Endothelial cell of umbilical vein (primary cell): ENCODE measurements at regions not wholly inside any gene's neighbourhood (a gene's known extent, or its start where the extent isn't known, plus 50 kb on each side); places are given as distances from the start of the nearest gene placed in this dataset.

Source experiments
- BruUV-seq: library from RNA; stranded (reverse); fragments of 400-500 nt; replicated peaks from 2 replicates; lab custom pipeline; 2021; lab: Mats Ljungman, UMichigan
- CTCF ChIA-PET: fragments of 300-600, 350-600 bp; sonication (Branson Sonifier 250); formaldehyde crosslinking; loops from one replicate; lab custom pipeline; 2021; ENCODE audit warnings: antibody characterized with exemption, inconsistent platforms; lab: Charles Lee
- POLR2A ChIA-PET: fragments of 300-600, 350-600 bp; sonication (Branson Sonifier 250); formaldehyde crosslinking; loops from one replicate; lab custom pipeline; 2021; ENCODE audit warnings: antibody characterized with exemption, inconsistent platforms; lab: Charles Lee
- DNase-seq: peaks from one replicate; pipeline ENCODE4 v3.0.0-alpha.2; 2011; ENCODE audit warnings: low read depth, low spot score
- FAIRE-seq: peaks from 2 replicates; lab custom pipeline; 2011; peaks lifted over from hg19 to GRCh38; lab: Jason Lieb, UNC
- H2AFZ ChIP-seq: 2 replicates; pipeline ENCODE4 v1.6.0; 2012; ENCODE audit warnings: low read depth, low read length, control low read depth, inconsistent platforms
- H3K27ac ChIP-seq: 2 replicates; pipeline ENCODE4 v1.5.1; 2011; ENCODE audit warnings: low read depth, mild to moderate bottlenecking, control low read depth, low read length, moderate library complexity; ENCODE audit not compliant: insufficient read depth
- H3K27me3 ChIP-seq, 2 experiments: 2 replicates each; pipeline versions ENCODE4 v1.6.0 to v1.6.1; 2011; ENCODE audit warnings: low read length in 2 of 2, mixed read lengths in 1 of 2; ENCODE audit not compliant: control insufficient read depth in 2 of 2, insufficient read depth in 2 of 2
- H3K36me3 ChIP-seq, 2 experiments: 2 replicates in 1 of 2; 3 replicates in 1 of 2; pipeline ENCODE4 v1.5.1; 2011; ENCODE audit warnings: low read length in 2 of 2, mild to moderate bottlenecking in 1 of 2, moderate library complexity in 1 of 2; ENCODE audit not compliant: control insufficient read depth in 2 of 2, insufficient read depth in 2 of 2; ENCODE audit errors: extremely low read depth in 1 of 2
- H3K4me1 ChIP-seq: 3 replicates; pipeline ENCODE4 v1.5.1; 2011; ENCODE audit warnings: mild to moderate bottlenecking, low read length; ENCODE audit not compliant: control insufficient read depth, insufficient read depth; ENCODE audit errors: extremely low read depth
- H3K4me2 ChIP-seq: 2 replicates; pipeline ENCODE4 v1.6.1; 2011; ENCODE audit warnings: low read length, control low read depth, mixed read lengths; ENCODE audit not compliant: insufficient read depth
- H3K4me3 ChIP-seq, 3 experiments: fragments of 200-600 bp in 1 of 3; sonication (generic), shearing (Covaris generic) in 1 of 3; replicated peaks in 1 of 3; 2 replicates each; pipeline ENCODE4 v1.5.1; 2011 to 2016; ENCODE audit warnings: control low read depth in 3 of 3, low read length in 3 of 3, mild to moderate bottlenecking in 2 of 3, inconsistent platforms in 1 of 3, low read depth in 1 of 3, moderate library complexity in 1 of 3; ENCODE audit not compliant: insufficient read depth in 1 of 3
- H3K79me2 ChIP-seq: 2 replicates; pipeline ENCODE4 v1.6.0; 2012; ENCODE audit warnings: low read length, inconsistent platforms; ENCODE audit not compliant: control insufficient read depth, insufficient read depth
- H3K9ac ChIP-seq: replicated peaks from 2 replicates; pipeline ENCODE3; 2011; ENCODE audit warnings: low read length, control low read depth; ENCODE audit not compliant: insufficient read depth; ENCODE audit errors: extremely low read depth
- H3K9me1 ChIP-seq: replicated peaks from 3 replicates; pipeline ENCODE4 v1.6.0; 2011; ENCODE audit warnings: mild to moderate bottlenecking, low read length; ENCODE audit not compliant: control insufficient read depth, insufficient read depth; ENCODE audit errors: extremely low read depth
- H3K9me3 ChIP-seq: replicated peaks from 2 replicates; pipeline ENCODE4 v1.5.1; 2012; ENCODE audit warnings: low read length, inconsistent platforms; ENCODE audit not compliant: control insufficient read depth, insufficient read depth
- H4K20me1 ChIP-seq: replicated peaks from 2 replicates; pipeline ENCODE3; 2011; ENCODE audit warnings: mild to moderate bottlenecking, low read length; ENCODE audit not compliant: control insufficient read depth, insufficient read depth; ENCODE audit errors: extremely low read depth
- EZH2 ChIP-seq: IDR thresholded peaks from 2 replicates; pipeline ENCODE4 v1.6.1; 2012; ENCODE audit warnings: borderline replicate concordance, low read depth, mild to moderate bottlenecking, moderate library complexity, low read length, inconsistent platforms; ENCODE audit not compliant: severe bottlenecking
- FOS ChIP-seq: IDR thresholded peaks from 2 replicates; pipeline ENCODE4 v1.6.1; 2011; ENCODE audit warnings: mild to moderate bottlenecking, low read length, moderate library complexity, borderline replicate concordance; ENCODE audit not compliant: insufficient read depth
- GATA2 ChIP-seq: IDR thresholded peaks from 2 replicates; pipeline ENCODE4 v1.7.0; 2011; ENCODE audit warnings: low read depth, mild to moderate bottlenecking, moderate library complexity, mixed read lengths, low read length; ENCODE audit not compliant: insufficient read length, insufficient read depth
- JUN ChIP-seq: IDR thresholded peaks from 2 replicates; pipeline ENCODE4 v1.6.1; 2011; ENCODE audit warnings: borderline replicate concordance, low read depth; ENCODE audit not compliant: insufficient read length, insufficient read depth
- MAX ChIP-seq: IDR thresholded peaks from 2 replicates; pipeline ENCODE4 v1.6.1; 2011; ENCODE audit not compliant: insufficient read depth, insufficient read length
- MYC ChIP-seq: IDR thresholded peaks from one replicate; pipeline ENCODE4 v1.6.1; 2011; ENCODE audit warnings: mild to moderate bottlenecking, low read depth, low read length
- POLR2A ChIP-seq: IDR thresholded peaks from 2 replicates; pipeline ENCODE4 v1.6.1; 2012; ENCODE audit warnings: low read depth, mild to moderate bottlenecking, control low read depth, low read length
- POLR2AphosphoS5 ChIP-seq: IDR thresholded peaks from 2 replicates; pipeline ENCODE4 v1.6.1; 2012; ENCODE audit warnings: low read depth, mild to moderate bottlenecking, control low read depth, low read length, moderate library complexity; ENCODE audit not compliant: insufficient read depth
- dilution Hi-C: fragments of 300-500 bp; cut with MboI; formaldehyde crosslinking; loops from one replicate; pipeline ENCODE4 v1.15.0; 2019; ENCODE audit warnings: low sequenced_read_pairs; ENCODE audit not compliant: extremely low pct_ligation_motif_present
- intact Hi-C: fragments of 100-400 bp; cut with micrococcal nuclease; formaldehyde crosslinking; loops from one replicate; pipeline ENCODE4 v1.10.0; 2022
- TF ChIP-seq, protein P1 (sequence below), 2 donors: IDR thresholded peaks; 1 replicate in 1 of 2; 2 replicates in 1 of 2; pipeline ENCODE4 v1.5.1; 2011; ENCODE audit warnings: low read length in 2 of 2, mild to moderate bottlenecking in 2 of 2, moderate library complexity in 2 of 2, control low read depth in 1 of 2, inconsistent platforms in 1 of 2, low read depth in 1 of 2; ENCODE audit not compliant: insufficient read depth in 1 of 2; ENCODE audit errors: extremely low read depth in 1 of 2

DNA sequence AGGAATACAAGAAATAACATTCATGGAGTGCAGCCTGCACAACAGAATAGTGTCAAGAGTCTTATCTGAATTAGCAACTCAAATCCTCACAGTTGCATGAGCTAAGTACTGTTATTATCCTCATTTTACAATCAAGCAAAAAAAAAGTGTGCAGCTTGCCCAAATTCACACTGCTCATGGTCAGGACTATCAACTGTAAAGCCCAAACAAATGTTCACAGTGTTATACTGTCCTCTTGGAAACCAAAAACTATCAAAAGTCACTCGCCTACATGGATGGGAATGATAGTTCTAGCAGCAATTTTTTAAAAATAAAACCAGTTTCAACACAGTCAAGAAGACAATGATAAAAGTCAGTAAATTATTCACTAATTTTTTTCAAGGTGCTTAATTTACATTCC is 114.6 kb upstream of the HSF2 start:
- CTCF ChIA-PET, result no interaction called here
- DNase-seq, result no peak

More for the DNA sequence above, 114.6 kb upstream of the HSF2 start:
- Histone ChIP-seq H3K4me3 (no peak overlapping the region), H3K9me1 (no peaks in the 10 kb centered on the region), H3K36me3 (no peaks in the 10 kb centered on the region), H3K4me1 (no peaks in the 10 kb centered on the region), H3K27ac (no peak overlapping the region), H3K9me3 (no peaks in the 10 kb centered on the region), H3K79me2 (no peaks in the 10 kb centered on the region), H3K4me2 (no peak overlapping the region), H2AFZ (no peak overlapping the region), H4K20me1 (no peaks in the 10 kb centered on the region), H3K9ac (no peak overlapping the region), H3K27me3 (no peaks in the 10 kb centered on the region)
- POLR2A ChIA-PET, result no interaction called here
- dilution Hi-C loops (no loop called here), intact Hi-C loops (no loop called here)
- BruUV-seq, result no TSS peak
- TF ChIP-seq GATA2, result no peak
- no peak for TF ChIP-seq MYC
- TF ChIP-seq POLR2AphosphoS5, result no peak
- TF ChIP-seq MAX, result no peak
- TF ChIP-seq POLR2A, result no peak
- no peak for TF ChIP-seq JUN
- TF ChIP-seq FOS, result no peak
- TF ChIP-seq, protein P1, sequence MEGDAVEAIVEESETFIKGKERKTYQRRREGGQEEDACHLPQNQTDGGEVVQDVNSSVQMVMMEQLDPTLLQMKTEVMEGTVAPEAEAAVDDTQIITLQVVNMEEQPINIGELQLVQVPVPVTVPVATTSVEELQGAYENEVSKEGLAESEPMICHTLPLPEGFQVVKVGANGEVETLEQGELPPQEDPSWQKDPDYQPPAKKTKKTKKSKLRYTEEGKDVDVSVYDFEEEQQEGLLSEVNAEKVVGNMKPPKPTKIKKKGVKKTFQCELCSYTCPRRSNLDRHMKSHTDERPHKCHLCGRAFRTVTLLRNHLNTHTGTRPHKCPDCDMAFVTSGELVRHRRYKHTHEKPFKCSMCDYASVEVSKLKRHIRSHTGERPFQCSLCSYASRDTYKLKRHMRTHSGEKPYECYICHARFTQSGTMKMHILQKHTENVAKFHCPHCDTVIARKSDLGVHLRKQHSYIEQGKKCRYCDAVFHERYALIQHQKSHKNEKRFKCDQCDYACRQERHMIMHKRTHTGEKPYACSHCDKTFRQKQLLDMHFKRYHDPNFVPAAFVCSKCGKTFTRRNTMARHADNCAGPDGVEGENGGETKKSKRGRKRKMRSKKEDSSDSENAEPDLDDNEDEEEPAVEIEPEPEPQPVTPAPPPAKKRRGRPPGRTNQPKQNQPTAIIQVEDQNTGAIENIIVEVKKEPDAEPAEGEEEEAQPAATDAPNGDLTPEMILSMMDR (IDR thresholded peaks at IDR 0.05; ENCODE audit: extremely low read depth in 1 of 2, insufficient read depth in 1 of 2, low read depth in 1 of 2, low read length in 2 of 2), result no peak
- TF ChIP-seq EZH2, result no peak
- no peak for FAIRE-seq
